ENCODE measurements at regions not wholly inside any gene's neighbourhood (a gene's known extent, or its start where the extent isn't known, plus 50 kb on each side); places are given as distances from the start of the nearest gene placed in this dataset.

- Mint-ChIP-seq H3K36me3 (no peaks in the 10 kb centered on the region), H3K27ac (no peak overlapping the region), H3K27me3 (peaks cover 9% of the 10 kb centered on the region), H3K9me3 (no peaks in the 10 kb centered on the region), H3K4me3 (no peak overlapping the region), H3K4me1 (ENCODE audit: unreplicated experiment) (peaks cover 4% of the 10 kb centered on the region)
- no peak for TF ChIP-seq CTCF (conservative IDR thresholded peaks at IDR 0.05)
- DNase-seq (ENCODE audit: extremely low spot score, unreplicated experiment): no peak
These were observed 195.2 kb upstream of the POU3F2 start for GRCh38 chr6:98639089-98639635.

- Mint-ChIP-seq H3K27ac (no peak overlapping the region), H3K27me3 (peaks cover 4% of the 10 kb centered on the region), H3K4me3 (no peak overlapping the region), H3K36me3 (no peaks in the 10 kb centered on the region), H3K9me3 (no peaks in the 10 kb centered on the region), H3K4me1 (ENCODE audit: unreplicated experiment) (peaks cover 4% of the 10 kb centered on the region)
- DNase-seq (ENCODE audit: extremely low spot score, unreplicated experiment): no peak
- no peak for TF ChIP-seq CTCF (conservative IDR thresholded peaks at IDR 0.05)
These were observed 194.0 kb upstream of the POU3F2 start for GRCh38 chr6:98640366-98640765.

- Mint-ChIP-seq H3K36me3 (no peaks in the 10 kb centered on the region), H3K4me3 (no peak overlapping the region), H3K4me1 (ENCODE audit: unreplicated experiment) (peaks cover 4% of the 10 kb centered on the region), H3K9me3 (no peaks in the 10 kb centered on the region), H3K27ac (no peak overlapping the region), H3K27me3 (no peaks in the 10 kb centered on the region)
- DNase-seq (ENCODE audit: extremely low spot score, unreplicated experiment): no peak
- no peak for TF ChIP-seq CTCF (conservative IDR thresholded peaks at IDR 0.05)
These were observed 192.2 kb upstream of the POU3F2 start for GRCh38 chr6:98641949-98642719.

GRCh38 chr6:98644063-98644462 lies 190.3 kb upstream of the POU3F2 start:
- no peak overlapping the region for H3K27ac Mint-ChIP-seq

GRCh38 chr6:98648211-98648914 lies 186.0 kb upstream of the POU3F2 start:
- DNase-seq (ENCODE audit: extremely low spot score, unreplicated experiment): no peak
- Mint-ChIP-seq H3K27ac (no peak overlapping the region), H3K4me1 (ENCODE audit: unreplicated experiment) (no peaks in the 10 kb centered on the region), H3K36me3 (no peaks in the 10 kb centered on the region), H3K9me3 (no peaks in the 10 kb centered on the region), H3K27me3 (no peaks in the 10 kb centered on the region), H3K4me3 (no peak overlapping the region)
- no peak for TF ChIP-seq CTCF (conservative IDR thresholded peaks at IDR 0.05)

More at GRCh38 chr6:98644063-98644462, 190.3 kb upstream of the POU3F2 start:
- no peaks in the 10 kb centered on the region for H3K36me3 Mint-ChIP-seq
- no peak overlapping the region for H3K4me3 Mint-ChIP-seq
- no peaks in the 10 kb centered on the region for H3K27me3 Mint-ChIP-seq
- peaks cover 4% of the 10 kb centered on the region for H3K4me1 Mint-ChIP-seq (ENCODE audit: unreplicated experiment)
- TF ChIP-seq CTCF (conservative IDR thresholded peaks at IDR 0.05): no peak
- H3K9me3 Mint-ChIP-seq: no peaks in the 10 kb centered on the region
- DNase-seq (ENCODE audit: extremely low spot score, unreplicated experiment): no peak

Data from type B pancreatic cell (in vitro differentiated cells).